Memory B cell (primary cell): ENCODE measurements at regions not wholly inside any gene's neighbourhood (a gene's known extent, or its start where the extent isn't known, plus 50 kb on each side); places are given as distances from the start of the nearest gene placed in this dataset.
"Not testable (repeated sequence)": the region's sequence is repeated elsewhere in the genome, so short reads cannot be mapped to it uniquely, and the experiment has no call there.

Experiments
- ATAC-seq: fragments of 150-1000 bp; cut with Tn5 transposase; 2 replicates; pipeline ENCODE4 v1.10.0; 2021; ENCODE audit warnings: low read depth, mild to moderate bottlenecking, moderate library complexity
- DNase-seq, 2 donors: peaks; one replicate each; pipeline ENCODE4 v3.0.0; 2022; ENCODE audit warnings: low spot score in 2 of 2
- H3K27ac Mint-ChIP-seq: one replicate; pipeline ENCODE4 v1.8.0; 2022; ENCODE audit warnings: mild to moderate bottlenecking, moderate library complexity, mixed read lengths
- H3K27me3 Mint-ChIP-seq: one replicate; pipeline ENCODE4 v1.8.0; 2022; ENCODE audit warnings: mixed read lengths
- H3K36me3 Mint-ChIP-seq: one replicate; pipeline ENCODE4 v1.8.0; 2022; ENCODE audit warnings: mild to moderate bottlenecking, mixed read lengths
- H3K4me1 Mint-ChIP-seq: one replicate; pipeline ENCODE4 v1.8.0; 2022; ENCODE audit warnings: mixed read lengths
- H3K4me3 Mint-ChIP-seq: one replicate; pipeline ENCODE4 v1.8.0; 2022; ENCODE audit warnings: mild to moderate bottlenecking, moderate library complexity, mixed read lengths
- H3K9me3 Mint-ChIP-seq: one replicate; pipeline ENCODE4 v1.8.0; 2022; ENCODE audit warnings: mixed read lengths

DNA sequence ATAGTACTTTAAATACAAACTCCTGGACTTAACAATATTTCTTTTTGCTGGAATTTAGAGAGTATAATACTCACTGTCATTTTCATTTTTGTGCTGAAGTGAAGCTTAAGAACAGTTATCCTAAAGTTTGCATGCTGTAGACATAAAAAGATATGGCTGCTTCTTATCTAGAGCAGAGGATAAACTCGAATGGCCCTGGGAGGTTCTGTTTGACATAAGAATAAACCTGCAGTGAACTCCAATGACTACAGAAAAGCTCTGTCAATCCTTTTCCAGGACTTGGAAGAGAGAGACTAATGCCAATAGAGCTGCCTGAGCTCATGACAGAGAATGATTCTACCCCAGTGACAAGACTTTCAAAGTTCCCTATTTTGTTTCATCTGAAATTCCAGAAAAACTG, 1017.8 kb upstream of the MIR17HG start:
- H3K27ac Mint-ChIP-seq, result no peak overlapping the region
- no peak for DNase-seq
- H3K36me3 Mint-ChIP-seq, result no peaks in the 10 kb centered on the region
- peaks cover 2% of the 10 kb centered on the region for H3K9me3 Mint-ChIP-seq
- no peak overlapping the region for H3K4me3 Mint-ChIP-seq
- no peak for ATAC-seq
- no peaks in the 10 kb centered on the region for H3K4me1 Mint-ChIP-seq
- no peaks in the 10 kb centered on the region for H3K27me3 Mint-ChIP-seq

DNA sequence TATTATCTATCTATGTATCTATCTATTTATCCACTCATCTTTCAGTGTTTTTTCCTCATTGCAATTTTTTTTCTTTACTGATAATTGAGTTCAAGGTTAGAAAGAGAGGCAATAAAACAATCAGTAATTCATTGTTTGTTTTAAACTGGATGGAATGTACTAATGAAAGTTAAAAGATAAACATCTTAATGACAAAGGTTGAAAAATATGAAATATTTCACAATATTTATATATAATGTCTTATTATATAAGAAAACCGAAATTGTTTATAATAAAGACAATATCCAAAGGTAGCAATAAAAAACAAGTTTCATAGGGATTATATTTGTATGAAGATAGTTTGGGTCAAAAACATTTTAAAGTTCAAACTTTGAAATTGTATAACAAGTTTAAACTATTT, 1015.5 kb upstream of the MIR17HG start:
- no peak for ATAC-seq
- DNase-seq, result no peak
- Mint-ChIP-seq H3K4me1 (no peaks in the 10 kb centered on the region), H3K36me3 (no peaks in the 10 kb centered on the region), H3K27ac (no peak overlapping the region), H3K9me3 (peaks cover 2% of the 10 kb centered on the region), H3K4me3 (no peak overlapping the region), H3K27me3 (no peaks in the 10 kb centered on the region)

DNA sequence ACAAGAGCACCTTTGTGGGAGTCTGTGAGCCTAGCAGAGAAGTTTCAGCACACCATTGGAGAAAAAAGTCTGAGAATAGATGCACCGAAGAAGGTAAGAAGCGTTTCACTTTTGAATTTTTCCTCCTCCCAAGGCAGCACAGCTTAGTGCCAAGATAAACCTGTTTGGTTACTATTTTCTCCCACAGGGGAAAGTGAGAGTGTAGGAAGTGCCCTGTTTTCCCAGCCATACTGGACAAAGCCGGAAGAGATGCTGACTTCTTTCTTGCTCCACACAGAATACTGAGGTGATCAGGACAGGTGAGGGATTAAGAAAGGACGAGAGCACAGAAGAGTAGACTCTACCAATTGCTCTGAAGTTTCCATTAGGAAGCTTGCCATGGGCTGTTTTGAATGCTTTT, 1011.0 kb upstream of the MIR17HG start:
- DNase-seq (no peak), ATAC-seq (no peak)
- Mint-ChIP-seq H3K9me3 (peaks cover 7% of the 10 kb centered on the region), H3K27ac (no peak overlapping the region), H3K4me3 (no peak overlapping the region), H3K4me1 (no peaks in the 10 kb centered on the region), H3K27me3 (no peaks in the 10 kb centered on the region), H3K36me3 (no peaks in the 10 kb centered on the region)

DNA sequence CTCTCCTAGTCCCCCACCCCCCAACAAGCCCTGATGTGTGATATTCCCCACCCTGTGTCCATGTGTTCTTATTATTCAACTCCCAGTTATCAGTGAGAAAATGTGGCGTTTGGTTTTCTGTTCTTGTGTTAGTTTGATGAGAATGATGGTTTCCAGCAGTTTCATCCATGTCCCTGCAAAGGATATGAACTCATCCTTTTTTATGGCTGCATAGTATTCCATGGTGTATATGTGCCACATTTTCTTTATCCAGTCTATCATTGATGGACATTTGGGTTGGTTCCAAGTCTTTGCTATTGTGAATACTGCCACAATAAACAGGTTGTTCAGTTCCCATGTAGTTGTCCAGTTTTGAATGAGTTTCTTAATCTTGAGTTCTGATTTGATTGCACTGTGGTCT, 1006.1 kb upstream of the MIR17HG start:
- peaks cover 10% of the 10 kb centered on the region for H3K9me3 Mint-ChIP-seq
- not testable (repeated sequence) for H3K4me3 Mint-ChIP-seq, H3K4me1 Mint-ChIP-seq, H3K27ac Mint-ChIP-seq, H3K36me3 Mint-ChIP-seq, ATAC-seq, DNase-seq, H3K27me3 Mint-ChIP-seq

DNA sequence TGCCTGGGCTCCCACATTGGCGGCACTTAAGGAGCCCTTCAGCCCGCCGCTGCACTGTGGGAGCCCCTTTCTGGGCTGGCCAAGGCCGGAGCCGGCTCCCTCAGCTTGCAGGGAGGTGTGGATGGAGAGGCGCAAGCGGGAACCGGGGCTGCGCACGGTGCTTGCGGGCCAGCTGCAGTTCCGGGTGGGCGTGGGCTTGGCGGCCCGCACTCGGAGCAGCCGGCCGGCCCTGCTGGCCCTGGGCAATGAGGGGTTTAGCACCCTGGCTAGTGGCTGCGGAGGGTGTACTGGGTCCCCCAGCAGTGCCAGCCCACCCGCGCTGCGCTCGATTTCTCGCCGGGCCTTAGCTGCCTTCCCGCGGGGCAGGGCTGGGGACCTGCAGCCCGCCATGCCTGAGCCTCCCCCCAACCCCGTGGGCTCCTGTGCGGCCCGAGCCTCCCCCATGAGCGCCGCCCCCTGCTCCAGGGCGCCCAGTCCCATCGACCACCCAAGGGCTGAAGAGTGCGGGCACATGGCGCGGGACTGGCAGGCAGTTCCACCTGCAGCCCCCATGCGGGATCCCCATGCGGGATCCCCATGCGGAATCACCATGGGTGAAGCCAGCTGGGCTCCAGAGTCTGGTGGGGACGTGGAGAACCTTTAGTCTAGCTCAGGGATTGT, 998.9 kb upstream of the MIR17HG start:
- DNase-seq, H3K36me3 Mint-ChIP-seq, H3K9me3 Mint-ChIP-seq, ATAC-seq, H3K27me3 Mint-ChIP-seq, H3K4me1 Mint-ChIP-seq, H3K4me3 Mint-ChIP-seq, H3K27ac Mint-ChIP-seq: not testable (repeated sequence)

DNA sequence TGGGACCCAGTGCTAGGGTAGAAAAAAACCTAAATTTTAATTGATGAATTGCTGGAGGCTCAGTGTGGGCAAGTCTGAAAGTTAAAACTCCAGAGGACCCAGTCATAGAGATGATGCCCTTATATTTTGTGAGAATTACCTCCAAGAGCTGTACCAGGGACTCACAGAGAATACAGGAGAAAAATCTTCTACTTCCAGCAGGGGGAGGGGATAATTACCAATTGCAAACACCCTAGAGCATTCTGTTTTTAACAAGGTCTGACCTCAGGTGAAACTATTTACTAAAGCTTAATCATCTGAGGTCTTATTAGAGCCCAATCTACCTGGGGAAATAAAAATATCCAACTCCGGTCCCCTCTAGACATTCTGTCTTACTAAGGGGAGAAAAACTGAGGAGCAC, 994.7 kb upstream of the MIR17HG start:
- no peaks in the 10 kb centered on the region for H3K27me3 Mint-ChIP-seq
- ATAC-seq, result no peak
- DNase-seq, result no peak
- no peak overlapping the region for H3K27ac Mint-ChIP-seq
- peaks cover 3% of the 10 kb centered on the region for H3K9me3 Mint-ChIP-seq
- H3K4me3 Mint-ChIP-seq, result no peak overlapping the region
- H3K4me1 Mint-ChIP-seq, result no peaks in the 10 kb centered on the region
- no peaks in the 10 kb centered on the region for H3K36me3 Mint-ChIP-seq

DNA sequence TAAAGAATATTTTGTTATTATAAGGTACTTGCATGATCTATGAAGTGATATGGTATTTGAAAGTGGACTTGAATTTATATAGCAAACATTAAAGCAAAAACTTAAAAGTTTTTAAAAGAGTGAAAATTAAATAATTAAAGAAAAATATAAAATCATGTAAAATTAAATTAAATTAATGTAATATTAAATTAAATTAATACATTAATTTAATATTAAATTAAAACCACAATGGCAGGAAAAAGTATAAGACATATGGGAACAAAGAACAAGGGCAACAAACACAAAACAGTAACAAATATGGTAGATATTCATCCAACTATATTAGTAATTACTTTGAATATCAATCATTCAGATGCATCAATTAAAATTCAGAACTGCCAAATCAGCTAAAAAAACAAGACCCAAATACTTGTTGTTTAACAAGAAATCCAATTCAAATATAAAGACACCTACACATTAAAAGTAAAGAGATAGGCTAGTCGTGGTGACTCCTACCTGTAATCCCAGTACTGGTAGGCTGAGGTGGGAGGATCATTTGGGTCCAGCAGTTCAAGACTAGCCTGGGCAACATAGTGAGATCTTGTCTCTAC, 992.2 kb upstream of the MIR17HG start:
- DNase-seq (no peak), ATAC-seq (no peak)
- Mint-ChIP-seq H3K4me1 (no peaks in the 10 kb centered on the region), H3K4me3 (no peak overlapping the region), H3K9me3 (peaks cover 3% of the 10 kb centered on the region), H3K36me3 (no peaks in the 10 kb centered on the region), H3K27ac (no peak overlapping the region), H3K27me3 (no peaks in the 10 kb centered on the region)

DNA sequence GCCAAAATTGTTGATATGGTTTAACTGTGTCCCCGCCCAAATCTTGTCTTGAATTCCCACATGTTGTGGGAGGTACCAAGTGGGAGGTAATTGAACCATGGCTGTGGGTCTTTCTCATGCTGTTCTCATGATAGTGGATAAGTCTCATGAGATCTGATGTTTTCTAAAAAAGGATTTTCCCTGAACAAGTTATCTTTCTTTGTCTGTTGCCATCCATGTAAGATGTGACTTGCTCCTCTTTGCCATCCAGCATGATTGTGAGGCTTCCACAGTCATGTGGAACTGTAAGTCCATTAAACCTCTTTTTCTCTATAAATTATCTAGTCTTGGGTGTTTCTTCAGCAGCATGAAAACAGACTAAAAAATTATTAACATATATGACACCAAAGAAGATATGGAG, 986.7 kb upstream of the MIR17HG start:
- Mint-ChIP-seq H3K27me3 (no peaks in the 10 kb centered on the region), H3K36me3 (no peaks in the 10 kb centered on the region), H3K4me1 (no peaks in the 10 kb centered on the region), H3K27ac (no peak overlapping the region), H3K4me3 (no peak overlapping the region), H3K9me3 (peaks cover 3% of the 10 kb centered on the region)
- no peak for DNase-seq
- no peak for ATAC-seq

DNA sequence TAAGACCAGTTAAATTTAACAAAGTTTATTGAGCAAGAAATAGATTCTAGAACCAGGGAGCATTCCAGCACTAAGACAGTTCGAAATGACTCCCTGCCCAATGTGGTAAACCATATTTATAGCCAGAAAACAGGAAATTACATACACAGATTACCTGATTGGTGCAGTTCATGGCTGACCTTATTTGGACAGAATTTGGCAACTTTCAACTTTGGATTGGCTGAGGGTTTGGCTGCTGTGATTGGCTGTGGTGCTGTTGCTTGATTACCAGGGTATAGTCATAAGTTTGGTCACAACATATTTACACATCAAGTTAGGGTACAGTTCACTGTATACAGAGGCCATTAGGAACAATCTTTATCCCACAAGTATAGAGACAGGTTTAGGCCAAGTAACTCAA, 984.8 kb upstream of the MIR17HG start:
- H3K4me3 Mint-ChIP-seq, result no peak overlapping the region
- no peak overlapping the region for H3K27ac Mint-ChIP-seq
- no peaks in the 10 kb centered on the region for H3K27me3 Mint-ChIP-seq
- no peak for ATAC-seq
- peaks cover 3% of the 10 kb centered on the region for H3K9me3 Mint-ChIP-seq
- no peaks in the 10 kb centered on the region for H3K36me3 Mint-ChIP-seq
- no peaks in the 10 kb centered on the region for H3K4me1 Mint-ChIP-seq
- no peak for DNase-seq

DNA sequence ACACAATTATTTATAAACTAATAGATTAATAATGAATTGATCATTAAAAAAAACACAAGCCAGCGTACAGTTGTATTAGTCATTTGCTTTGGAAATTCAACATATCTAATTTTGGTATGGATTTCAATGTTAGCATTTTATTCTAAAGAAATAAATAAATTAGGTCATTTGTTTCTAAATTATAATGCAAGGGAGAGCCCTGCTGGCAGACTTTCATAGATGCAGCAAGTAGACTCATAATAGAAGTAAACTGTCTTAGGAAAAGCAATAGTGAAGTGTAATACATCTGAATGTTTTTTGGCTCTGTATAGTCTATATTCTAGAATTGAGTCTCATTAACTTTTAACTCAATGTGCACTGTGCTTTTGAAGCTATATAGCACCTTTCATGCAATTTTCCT, 982.4 kb upstream of the MIR17HG start:
- Mint-ChIP-seq H3K4me1 (no peaks in the 10 kb centered on the region), H3K36me3 (no peaks in the 10 kb centered on the region), H3K27ac (no peak overlapping the region), H3K27me3 (no peaks in the 10 kb centered on the region), H3K9me3 (peaks cover 5% of the 10 kb centered on the region), H3K4me3 (no peak overlapping the region)
- DNase-seq, result no peak
- ATAC-seq, result no peak

DNA sequence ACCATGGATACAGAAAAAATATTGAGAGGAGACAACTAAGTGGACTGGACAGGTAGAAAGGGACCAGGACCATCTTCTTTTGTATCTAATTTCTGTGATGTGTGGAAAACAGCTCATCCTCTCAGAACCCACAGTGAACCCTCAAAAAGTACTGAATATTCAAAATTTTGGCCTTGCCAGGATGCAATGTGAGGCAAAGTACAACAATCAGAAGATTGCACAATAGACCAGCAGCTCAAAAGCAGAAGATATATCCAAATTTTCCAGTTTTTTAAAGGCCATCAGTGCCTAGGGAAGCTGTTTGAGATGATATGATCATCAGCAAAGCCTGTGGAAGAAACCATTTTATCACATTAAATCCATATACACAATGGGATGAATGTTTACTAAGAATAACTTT, 973.3 kb upstream of the MIR17HG start:
- H3K27me3 Mint-ChIP-seq, result no peaks in the 10 kb centered on the region
- ATAC-seq (no peak), DNase-seq (no peak)
- peaks cover 7% of the 10 kb centered on the region for H3K9me3 Mint-ChIP-seq
- H3K27ac Mint-ChIP-seq, result no peak overlapping the region
- no peaks in the 10 kb centered on the region for H3K36me3 Mint-ChIP-seq
- no peak overlapping the region for H3K4me3 Mint-ChIP-seq
- H3K4me1 Mint-ChIP-seq, result no peaks in the 10 kb centered on the region

DNA sequence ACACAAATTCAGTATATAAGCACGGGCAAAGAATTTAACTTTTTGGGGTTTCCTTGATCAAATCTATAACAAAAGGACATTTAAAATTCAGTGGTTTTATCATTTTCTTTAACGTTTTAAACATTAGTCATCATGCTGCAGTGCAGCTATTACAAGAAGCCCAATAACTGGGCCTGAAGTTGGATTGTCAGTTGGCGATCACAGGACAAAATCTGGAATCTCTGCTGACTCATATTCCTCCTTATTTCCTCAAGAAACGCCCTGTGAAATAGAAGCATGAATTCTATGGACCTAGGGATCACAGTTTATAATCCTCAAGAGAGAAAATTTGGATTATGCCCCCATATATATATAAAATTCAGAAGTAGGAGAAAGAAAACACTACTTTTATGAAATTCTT, 971.6 kb upstream of the MIR17HG start:
- Mint-ChIP-seq H3K36me3 (no peaks in the 10 kb centered on the region), H3K9me3 (peaks cover 7% of the 10 kb centered on the region), H3K27me3 (no peaks in the 10 kb centered on the region), H3K4me3 (no peak overlapping the region), H3K27ac (no peak overlapping the region), H3K4me1 (no peaks in the 10 kb centered on the region)
- ATAC-seq, result no peak
- DNase-seq, result no peak

DNA sequence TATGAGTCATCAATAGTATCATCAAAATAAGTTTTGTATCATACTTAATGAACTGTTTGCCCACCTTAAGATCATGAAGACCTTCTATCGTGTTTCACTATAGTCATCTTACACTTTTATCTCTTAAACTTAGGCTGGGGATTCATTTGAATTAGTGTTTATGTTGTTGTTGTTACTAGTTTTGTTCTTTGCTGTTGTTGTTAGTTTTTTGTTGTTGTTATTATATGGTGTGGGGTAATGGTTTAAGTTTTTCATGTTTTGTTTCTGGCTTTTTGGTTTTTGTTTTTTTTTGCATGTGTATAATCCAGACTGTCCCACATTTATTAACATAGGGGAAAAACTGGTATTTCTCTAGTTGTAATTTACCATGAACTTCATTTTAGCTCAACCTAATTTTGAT, 965.1 kb upstream of the MIR17HG start:
- H3K9me3 Mint-ChIP-seq, result peaks cover 3% of the 10 kb centered on the region
- H3K27me3 Mint-ChIP-seq, result no peaks in the 10 kb centered on the region
- DNase-seq, result no peak
- H3K4me1 Mint-ChIP-seq, result no peaks in the 10 kb centered on the region
- H3K27ac Mint-ChIP-seq, result no peak overlapping the region
- no peaks in the 10 kb centered on the region for H3K36me3 Mint-ChIP-seq
- H3K4me3 Mint-ChIP-seq, result no peak overlapping the region
- no peak for ATAC-seq

DNA sequence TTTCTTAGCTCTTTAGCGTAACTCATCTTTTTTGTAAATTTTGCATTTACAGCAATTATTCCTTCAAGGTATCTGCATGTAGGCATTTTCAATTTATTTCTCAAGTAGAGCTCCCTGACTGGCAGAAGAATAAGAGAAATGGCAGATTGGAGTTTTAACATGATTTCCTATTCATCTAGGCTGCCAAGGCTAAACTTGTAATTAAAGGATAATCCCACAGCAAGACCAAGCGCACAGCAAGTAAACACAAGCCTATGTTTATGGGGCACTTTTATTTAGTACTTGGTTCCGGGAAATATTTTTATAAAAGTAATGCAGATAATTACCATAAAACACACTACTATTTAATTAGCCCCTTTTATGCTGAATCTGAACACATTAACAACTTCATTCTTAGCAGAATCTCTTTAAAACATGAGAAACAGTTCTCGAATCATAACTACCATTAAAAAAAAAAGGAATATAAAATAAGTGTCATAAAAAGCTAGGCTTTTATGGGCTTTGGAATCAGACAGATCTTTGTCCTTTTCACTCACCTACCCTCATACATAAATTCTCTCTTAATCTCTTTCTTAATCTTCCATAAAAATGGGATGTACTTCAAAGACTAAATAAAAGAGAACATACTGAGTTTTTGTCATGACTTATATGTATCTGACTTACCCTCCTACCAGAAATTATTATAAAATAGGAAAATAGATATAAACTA, 961.6 kb upstream of the MIR17HG start:
- ATAC-seq, result no peak
- no peak for DNase-seq
- H3K4me3 Mint-ChIP-seq, result no peak overlapping the region
- no peaks in the 10 kb centered on the region for H3K27me3 Mint-ChIP-seq
- no peaks in the 10 kb centered on the region for H3K4me1 Mint-ChIP-seq
- H3K9me3 Mint-ChIP-seq, result peaks cover 6% of the 10 kb centered on the region
- no peaks in the 10 kb centered on the region for H3K36me3 Mint-ChIP-seq
- no peak overlapping the region for H3K27ac Mint-ChIP-seq
